Duodenal mucosa (tissue), 2 donors: ENCODE measurements at regions not wholly inside any gene's neighbourhood (a gene's known extent, or its start where the extent isn't known, plus 50 kb on each side); places are given as distances from the start of the nearest gene placed in this dataset.

ENCODE experiments used
- H3K27ac ChIP-seq: one replicate; pipeline ENCODE4 v1.7.0; 2013; ENCODE audit warnings: low read depth, low read length
- H3K27me3 ChIP-seq, 2 donors: one replicate each; pipeline ENCODE4 v1.7.0; 2013; ENCODE audit warnings: low read length in 2 of 2, control low read depth in 1 of 2; ENCODE audit not compliant: insufficient read depth in 2 of 2, control insufficient read depth in 1 of 2
- H3K36me3 ChIP-seq, 2 donors: one replicate each; pipeline ENCODE4 v1.7.0; 2013; ENCODE audit warnings: low read length in 2 of 2, control low read depth in 1 of 2; ENCODE audit not compliant: insufficient read depth in 2 of 2, control insufficient read depth in 1 of 2
- H3K4me1 ChIP-seq, 2 donors: one replicate each; pipeline ENCODE4 v1.7.0; 2013; ENCODE audit warnings: low read length in 2 of 2, control low read depth in 1 of 2; ENCODE audit not compliant: insufficient read depth in 2 of 2, control insufficient read depth in 1 of 2
- H3K4me3 ChIP-seq, 2 donors: one replicate each; pipeline ENCODE4 v1.7.0; 2013; ENCODE audit warnings: low read length in 2 of 2, low read depth in 1 of 2
- H3K9ac ChIP-seq, 2 donors: one replicate each; pipeline ENCODE4 v1.7.0; 2013; ENCODE audit warnings: low read length in 2 of 2, low read depth in 1 of 2
- H3K9me3 ChIP-seq, 2 donors: one replicate each; pipeline ENCODE4 v1.7.0; 2013; ENCODE audit warnings: low read length in 2 of 2, control low read depth in 1 of 2; ENCODE audit not compliant: control insufficient read depth in 1 of 2

GRCh38 chr2:184272056-184272455 lies 326.3 kb upstream of the ZNF804A start:
- no peaks in the 10 kb centered on the region for H3K4me1 ChIP-seq
- H3K9ac ChIP-seq, result no peak overlapping the region
- H3K9me3 ChIP-seq, result no peaks in the 10 kb centered on the region
- H3K36me3 ChIP-seq, result no peaks in the 10 kb centered on the region
- no peaks in the 10 kb centered on the region for H3K27me3 ChIP-seq
- H3K4me3 ChIP-seq, result no peak overlapping the region
- no peak overlapping the region for H3K27ac ChIP-seq

GRCh38 chr2:184294831-184295230 lies 303.5 kb upstream of the ZNF804A start:
- no peak overlapping the region for H3K27ac ChIP-seq
- H3K9ac ChIP-seq, result no peak overlapping the region
- H3K36me3 ChIP-seq, result no peaks in the 10 kb centered on the region
- H3K4me3 ChIP-seq, result no peak overlapping the region
- no peaks in the 10 kb centered on the region for H3K4me1 ChIP-seq
- no peaks in the 10 kb centered on the region for H3K27me3 ChIP-seq
- H3K9me3 ChIP-seq, result no peaks in the 10 kb centered on the region

- H3K36me3 ChIP-seq, result no peaks in the 10 kb centered on the region
- no peaks in the 10 kb centered on the region for H3K4me1 ChIP-seq
Measured at GRCh38 chr2:184297085-184297484, 301.2 kb upstream of the ZNF804A start.

GRCh38 chr2:184302506-184302905 lies 295.8 kb upstream of the ZNF804A start:
- Histone ChIP-seq H3K9me3 (no peaks in the 10 kb centered on the region), H3K27me3 (no peaks in the 10 kb centered on the region), H3K36me3 (no peaks in the 10 kb centered on the region), H3K4me3 (no peak overlapping the region), H3K4me1 (no peaks in the 10 kb centered on the region), H3K9ac (no peak overlapping the region), H3K27ac (no peak overlapping the region)

More at GRCh38 chr2:184297085-184297484, 301.2 kb upstream of the ZNF804A start:
- H3K27me3 ChIP-seq, result no peaks in the 10 kb centered on the region
- H3K9me3 ChIP-seq, result no peaks in the 10 kb centered on the region
- H3K4me3 ChIP-seq, result no peak overlapping the region
- no peak overlapping the region for H3K27ac ChIP-seq
- H3K9ac ChIP-seq, result no peak overlapping the region

- Histone ChIP-seq H3K27me3 (no peaks in the 10 kb centered on the region), H3K36me3 (no peaks in the 10 kb centered on the region), H3K9ac (no peak overlapping the region), H3K9me3 (no peaks in the 10 kb centered on the region), H3K4me1 (no peaks in the 10 kb centered on the region), H3K27ac (no peak overlapping the region), H3K4me3 (no peak overlapping the region)
Measured at GRCh38 chr2:184304006-184304405, 294.3 kb upstream of the ZNF804A start.

- Histone ChIP-seq H3K27ac (no peak overlapping the region), H3K9me3 (no peaks in the 10 kb centered on the region), H3K4me1 (no peaks in the 10 kb centered on the region), H3K9ac (no peak overlapping the region), H3K27me3 (no peaks in the 10 kb centered on the region), H3K4me3 (no peak overlapping the region), H3K36me3 (no peaks in the 10 kb centered on the region)
Measured at GRCh38 chr2:184305105-184305504, 293.2 kb upstream of the ZNF804A start.

- Histone ChIP-seq H3K4me3 (no peak overlapping the region), H3K27ac (no peak overlapping the region), H3K36me3 (no peaks in the 10 kb centered on the region), H3K27me3 (no peaks in the 10 kb centered on the region), H3K9ac (no peak overlapping the region), H3K9me3 (no peaks in the 10 kb centered on the region), H3K4me1 (no peaks in the 10 kb centered on the region)
Measured at GRCh38 chr2:184308706-184309105, 289.6 kb upstream of the ZNF804A start.

- H3K9ac ChIP-seq, result no peak overlapping the region
- no peaks in the 10 kb centered on the region for H3K36me3 ChIP-seq
- H3K27ac ChIP-seq, result no peak overlapping the region
- H3K27me3 ChIP-seq, result no peaks in the 10 kb centered on the region
- H3K9me3 ChIP-seq, result no peaks in the 10 kb centered on the region
- no peak overlapping the region for H3K4me3 ChIP-seq
- no peaks in the 10 kb centered on the region for H3K4me1 ChIP-seq
Measured at GRCh38 chr2:184312970-184313369, 285.4 kb upstream of the ZNF804A start.

GRCh38 chr2:184314829-184315228 lies 283.5 kb upstream of the ZNF804A start:
- Histone ChIP-seq H3K4me3 (no peak overlapping the region), H3K9me3 (no peaks in the 10 kb centered on the region), H3K27me3 (no peaks in the 10 kb centered on the region), H3K36me3 (no peaks in the 10 kb centered on the region), H3K27ac (no peak overlapping the region), H3K9ac (no peak overlapping the region), H3K4me1 (no peaks in the 10 kb centered on the region)

GRCh38 chr2:184316921-184317320 lies 281.4 kb upstream of the ZNF804A start:
- Histone ChIP-seq H3K9ac (no peak overlapping the region), H3K4me1 (no peaks in the 10 kb centered on the region), H3K9me3 (no peaks in the 10 kb centered on the region), H3K4me3 (no peak overlapping the region), H3K27ac (no peak overlapping the region), H3K27me3 (no peaks in the 10 kb centered on the region), H3K36me3 (no peaks in the 10 kb centered on the region)

- no peak overlapping the region for H3K4me3 ChIP-seq
- H3K36me3 ChIP-seq, result no peaks in the 10 kb centered on the region
- H3K27ac ChIP-seq, result no peak overlapping the region
- no peaks in the 10 kb centered on the region for H3K27me3 ChIP-seq
- H3K9me3 ChIP-seq, result no peaks in the 10 kb centered on the region
- no peaks in the 10 kb centered on the region for H3K4me1 ChIP-seq
- no peak overlapping the region for H3K9ac ChIP-seq
Measured at GRCh38 chr2:184322615-184323014, 275.7 kb upstream of the ZNF804A start.
